Ishikawa (cell line): ENCODE measurements at regions not wholly inside any gene's neighbourhood (a gene's known extent, or its start where the extent isn't known, plus 50 kb on each side); places are given as distances from the start of the nearest gene placed in this dataset.

Experiments used
- CEBPB ChIP-seq: IDR thresholded peaks from 2 replicates; pipeline ENCODE4 v1.6.1; 2012
- CREB1 ChIP-seq: IDR thresholded peaks from 2 replicates; pipeline ENCODE4 v1.6.1; 2012; ENCODE audit warnings: low read depth
- EGR1 ChIP-seq: IDR thresholded peaks from 2 replicates; pipeline ENCODE4 v1.6.1; 2012
- EP300 ChIP-seq: IDR thresholded peaks from 2 replicates; pipeline ENCODE4 v1.6.1; 2012; ENCODE audit warnings: borderline replicate concordance
- FOXM1 ChIP-seq: IDR thresholded peaks from 2 replicates; pipeline ENCODE4 v1.6.1; 2012; ENCODE audit warnings: low read depth, borderline replicate concordance
- MAX ChIP-seq: IDR thresholded peaks from 2 replicates; pipeline ENCODE4 v1.6.1; 2012
- NFIC ChIP-seq: IDR thresholded peaks from 2 replicates; pipeline ENCODE4 v1.6.1; 2012
- RAD21 ChIP-seq: IDR thresholded peaks from 2 replicates; pipeline ENCODE4 v1.6.1; 2012; ENCODE audit warnings: low read depth
- TAF1 ChIP-seq: IDR thresholded peaks from 2 replicates; pipeline ENCODE4 v1.6.1; 2012; ENCODE audit warnings: low read depth, mild to moderate bottlenecking
- TCF12 ChIP-seq: IDR thresholded peaks from 2 replicates; pipeline ENCODE4 v1.6.1; 2012; ENCODE audit warnings: low read depth
- TEAD4 ChIP-seq: IDR thresholded peaks from 2 replicates; pipeline ENCODE4 v1.6.1; 2012
- USF1 ChIP-seq: IDR thresholded peaks from 2 replicates; pipeline ENCODE4 v1.6.1; 2012
- YY1 ChIP-seq: IDR thresholded peaks from 2 replicates; pipeline ENCODE4 v1.6.1; 2012; ENCODE audit warnings: low read depth
- ZBTB7A ChIP-seq: IDR thresholded peaks from 2 replicates; pipeline ENCODE4 v1.6.1; 2012; ENCODE audit warnings: low read depth
- TF ChIP-seq, protein P1 (sequence below): IDR thresholded peaks from 2 replicates; pipeline ENCODE4 v1.6.1; 2012; ENCODE audit warnings: low read depth, mild to moderate bottlenecking

DNA sequence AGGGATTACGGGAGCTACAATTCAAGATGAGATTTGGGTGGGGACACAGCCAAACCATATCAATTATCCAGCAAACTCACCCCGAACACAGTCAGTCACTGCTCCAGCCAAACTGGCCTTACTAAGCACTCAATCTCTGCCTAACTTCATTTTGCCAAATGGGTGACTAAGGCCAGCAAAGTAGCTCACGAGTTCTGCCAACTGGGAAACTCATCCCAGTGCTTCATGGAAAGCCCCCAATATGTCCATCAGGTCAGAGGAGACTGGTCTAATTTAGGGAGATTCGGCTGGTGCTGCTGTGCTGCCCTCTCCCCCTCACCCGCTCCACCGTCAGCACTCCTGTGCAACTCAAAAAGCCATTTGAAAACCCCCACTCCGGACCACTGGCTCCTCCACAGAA, 324.0 kb downstream of the FOXO1 start:
- TF ChIP-seq CREB1: no peak
- TF ChIP-seq, protein P1, sequence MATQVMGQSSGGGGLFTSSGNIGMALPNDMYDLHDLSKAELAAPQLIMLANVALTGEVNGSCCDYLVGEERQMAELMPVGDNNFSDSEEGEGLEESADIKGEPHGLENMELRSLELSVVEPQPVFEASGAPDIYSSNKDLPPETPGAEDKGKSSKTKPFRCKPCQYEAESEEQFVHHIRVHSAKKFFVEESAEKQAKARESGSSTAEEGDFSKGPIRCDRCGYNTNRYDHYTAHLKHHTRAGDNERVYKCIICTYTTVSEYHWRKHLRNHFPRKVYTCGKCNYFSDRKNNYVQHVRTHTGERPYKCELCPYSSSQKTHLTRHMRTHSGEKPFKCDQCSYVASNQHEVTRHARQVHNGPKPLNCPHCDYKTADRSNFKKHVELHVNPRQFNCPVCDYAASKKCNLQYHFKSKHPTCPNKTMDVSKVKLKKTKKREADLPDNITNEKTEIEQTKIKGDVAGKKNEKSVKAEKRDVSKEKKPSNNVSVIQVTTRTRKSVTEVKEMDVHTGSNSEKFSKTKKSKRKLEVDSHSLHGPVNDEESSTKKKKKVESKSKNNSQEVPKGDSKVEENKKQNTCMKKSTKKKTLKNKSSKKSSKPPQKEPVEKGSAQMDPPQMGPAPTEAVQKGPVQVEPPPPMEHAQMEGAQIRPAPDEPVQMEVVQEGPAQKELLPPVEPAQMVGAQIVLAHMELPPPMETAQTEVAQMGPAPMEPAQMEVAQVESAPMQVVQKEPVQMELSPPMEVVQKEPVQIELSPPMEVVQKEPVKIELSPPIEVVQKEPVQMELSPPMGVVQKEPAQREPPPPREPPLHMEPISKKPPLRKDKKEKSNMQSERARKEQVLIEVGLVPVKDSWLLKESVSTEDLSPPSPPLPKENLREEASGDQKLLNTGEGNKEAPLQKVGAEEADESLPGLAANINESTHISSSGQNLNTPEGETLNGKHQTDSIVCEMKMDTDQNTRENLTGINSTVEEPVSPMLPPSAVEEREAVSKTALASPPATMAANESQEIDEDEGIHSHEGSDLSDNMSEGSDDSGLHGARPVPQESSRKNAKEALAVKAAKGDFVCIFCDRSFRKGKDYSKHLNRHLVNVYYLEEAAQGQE: no peak
- TF ChIP-seq MAX: no peak
- TF ChIP-seq FOXM1: no peak
- no peak for TF ChIP-seq CEBPB
- TF ChIP-seq TCF12: no peak
- TF ChIP-seq EGR1: no peak
- no peak for TF ChIP-seq NFIC
- TF ChIP-seq TAF1: no peak
- TF ChIP-seq USF1: no peak
- TF ChIP-seq YY1: no peak
- TF ChIP-seq TEAD4: no peak
- no peak for TF ChIP-seq ZBTB7A
- TF ChIP-seq EP300: no peak
- no peak for TF ChIP-seq RAD21

DNA sequence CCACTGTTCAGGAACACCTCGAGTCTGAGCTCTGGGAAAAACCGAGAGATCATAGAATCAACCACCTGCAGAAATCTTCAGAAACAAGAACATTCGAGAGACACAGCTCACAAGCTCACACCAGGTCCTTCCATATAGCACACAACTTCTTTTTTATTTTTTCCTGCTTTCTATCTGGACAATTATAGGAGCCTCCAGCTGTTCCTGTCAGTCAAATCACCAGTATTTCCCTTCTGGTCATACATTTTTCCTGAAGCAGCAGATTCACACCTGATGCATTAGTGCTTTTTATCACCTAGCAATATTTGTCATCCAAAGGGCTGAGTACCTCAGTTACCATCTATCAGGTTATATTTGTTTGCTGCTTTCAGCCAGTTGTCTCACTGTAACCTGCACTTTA, 323.5 kb downstream of the FOXO1 start:
- TF ChIP-seq TAF1: no peak
- TF ChIP-seq EGR1: no peak
- TF ChIP-seq ZBTB7A: no peak
- TF ChIP-seq NFIC: no peak
- no peak for TF ChIP-seq FOXM1
- no peak for TF ChIP-seq MAX
- no peak for TF ChIP-seq YY1
- TF ChIP-seq EP300: no peak
- TF ChIP-seq RAD21: no peak
- no peak for TF ChIP-seq USF1
- TF ChIP-seq TEAD4: no peak
- no peak for TF ChIP-seq CREB1
- no peak for TF ChIP-seq TCF12
- TF ChIP-seq, protein P1: no peak
- no peak for TF ChIP-seq CEBPB

- no peak for TF ChIP-seq USF1
- TF ChIP-seq, protein P1: no peak
- no peak for TF ChIP-seq EP300
- TF ChIP-seq FOXM1: no peak
Measured at GRCh38 chr13:40343550-40344269, 322.7 kb downstream of the FOXO1 start.

DNA sequence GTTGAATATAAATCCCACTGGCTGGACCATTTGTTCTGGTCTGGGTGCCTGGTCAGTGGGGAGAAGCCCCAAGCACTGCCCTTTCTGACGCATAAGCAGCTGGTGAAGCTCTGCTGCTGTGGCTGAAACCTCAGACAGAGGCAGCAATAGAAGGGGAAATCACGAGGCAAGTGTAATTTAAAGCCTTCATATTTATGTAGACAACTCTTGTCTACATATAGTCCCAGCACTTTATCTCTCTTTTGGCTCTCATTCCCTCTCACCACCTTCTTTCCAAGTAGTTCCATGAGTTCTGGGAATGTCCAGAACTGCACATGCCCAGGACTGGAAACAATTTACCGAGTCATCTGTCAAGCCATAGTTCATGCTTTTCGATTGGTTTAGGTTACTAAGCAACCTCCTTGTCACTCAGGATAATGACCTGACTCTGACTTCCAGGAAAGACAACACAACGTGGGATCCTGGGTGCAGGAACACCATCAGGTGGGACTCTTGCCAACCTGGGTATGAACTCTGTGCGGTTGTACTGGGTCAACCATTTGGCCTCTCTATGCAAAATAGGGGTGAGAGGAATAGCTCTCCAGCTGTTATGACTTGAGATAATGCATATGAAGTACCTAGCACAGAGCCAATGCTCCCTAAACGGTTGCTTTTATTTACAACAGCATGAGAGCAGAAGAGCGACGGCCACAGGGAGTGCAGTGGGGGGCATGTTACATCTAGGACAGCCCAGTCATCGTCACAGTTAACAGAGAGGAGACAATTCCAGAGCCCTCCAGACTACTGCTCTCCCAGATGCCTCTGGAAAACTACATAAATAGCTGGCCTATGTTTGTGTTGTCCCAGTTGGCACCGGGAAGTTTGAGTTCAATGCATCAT, 321.9 kb downstream of the FOXO1 start:
- TF ChIP-seq YY1 (no peak), RAD21 (no peak), TAF1 (no peak), CEBPB (no peak), FOXM1 (no peak), TCF12 (no peak), TEAD4 (no peak), EGR1 (no peak), CREB1 (no peak), NFIC (no peak), USF1 (no peak)
- TF ChIP-seq, protein P1: no peak
